ENCODE measurements at regions not wholly inside any gene's neighbourhood (a gene's known extent, or its start where the extent isn't known, plus 50 kb on each side); places are given as distances from the start of the nearest gene placed in this dataset.

GRCh38 chr7:10759120-10759519 lies 214.6 kb upstream of the PHF14 start:
- no peak for TF ChIP-seq CTCF (conservative IDR thresholded peaks at IDR 0.05; ENCODE audit: low read depth, low read length)
- TF ChIP-seq EZH2 (IDR thresholded peaks at IDR 0.05; ENCODE audit: borderline replicate concordance, low read depth, low read length, poor library complexity, severe bottlenecking): no peak
